T47D (cell line): ENCODE measurements at regions not wholly inside any gene's neighbourhood (a gene's known extent, or its start where the extent isn't known, plus 50 kb on each side); places are given as distances from the start of the nearest gene placed in this dataset.

Source experiments
- DNase-seq, 2 experiments: peaks; one replicate each; pipeline versions ENCODE4 v3.0.0 to v3.0.0-alpha.2; 2011 to 2012; ENCODE audit warnings: low read depth in 1 of 2, low spot score in 1 of 2
- JUND ChIP-seq: IDR thresholded peaks from 2 replicates; pipeline ENCODE4 v1.6.1; 2012; ENCODE audit warnings: low read depth
- in situ Hi-C: cut with HindIII; loops from 2 replicates; pipeline ENCODE4 v1.10.0; 2016; ENCODE audit warnings: low sequenced_read_pairs, low pct_unique_long_range_greater_than_20kb

DNA sequence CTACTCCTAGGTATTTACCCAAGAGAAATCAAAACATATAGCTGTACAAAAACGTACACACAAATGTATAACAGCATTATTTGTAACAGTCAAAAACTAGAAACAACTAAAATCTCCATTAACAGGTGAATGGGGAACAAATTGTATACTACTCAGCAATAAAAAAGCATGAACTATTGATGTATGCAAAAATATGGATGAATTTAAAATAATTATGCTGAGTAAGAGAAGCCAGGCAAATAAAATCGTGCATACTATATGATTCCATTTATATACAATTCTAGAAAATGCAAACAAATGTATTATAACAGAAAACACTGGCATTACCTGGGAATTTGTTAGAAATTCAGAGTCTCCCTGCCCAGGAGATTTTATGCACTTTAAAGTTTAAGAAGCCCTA is 150.1 kb downstream of the GDAP2 start:
- DNase-seq = no peak
- in situ Hi-C loops = no loop called here
- TF ChIP-seq JUND = no peak

GRCh38 chr1:117780687-117781475 is 148.5 kb downstream of the GDAP2 start:
- in situ Hi-C loops = no loop called here
- peak in 1 of 2 experiments; percentile 38 for DNase-seq
- TF ChIP-seq JUND = no peak

DNA sequence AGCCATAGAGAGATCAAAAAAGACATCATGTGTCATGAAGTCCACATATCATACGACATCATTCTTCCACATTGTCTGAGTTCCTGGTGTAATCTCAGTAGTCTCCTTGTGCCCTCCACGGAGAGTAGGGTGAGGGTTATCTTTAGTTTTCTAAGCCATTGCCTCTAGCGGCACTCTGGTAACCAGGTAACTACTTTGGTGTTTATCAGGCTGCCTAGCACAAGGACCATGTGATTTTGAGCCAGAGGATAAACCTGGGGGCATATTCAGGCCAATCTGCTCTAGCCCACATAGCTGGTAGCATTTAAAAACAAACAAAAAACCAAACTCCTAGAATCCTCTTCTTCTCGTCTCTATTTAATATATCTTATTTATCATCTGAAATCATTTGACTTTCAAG is 147.4 kb downstream of the GDAP2 start:
- DNase-seq = no peak
- TF ChIP-seq JUND = no peak
- in situ Hi-C loops = no loop called here

GRCh38 chr1:117783606-117784396 is 145.6 kb downstream of the GDAP2 start:
- DNase-seq = no peak
- in situ Hi-C loops = no loop called here
- no peak for TF ChIP-seq JUND

- no peak for DNase-seq
- in situ Hi-C loops = no loop called here
- TF ChIP-seq JUND = no peak
Observed at GRCh38 chr1:117788014-117788413, 141.4 kb downstream of the GDAP2 start.

DNA sequence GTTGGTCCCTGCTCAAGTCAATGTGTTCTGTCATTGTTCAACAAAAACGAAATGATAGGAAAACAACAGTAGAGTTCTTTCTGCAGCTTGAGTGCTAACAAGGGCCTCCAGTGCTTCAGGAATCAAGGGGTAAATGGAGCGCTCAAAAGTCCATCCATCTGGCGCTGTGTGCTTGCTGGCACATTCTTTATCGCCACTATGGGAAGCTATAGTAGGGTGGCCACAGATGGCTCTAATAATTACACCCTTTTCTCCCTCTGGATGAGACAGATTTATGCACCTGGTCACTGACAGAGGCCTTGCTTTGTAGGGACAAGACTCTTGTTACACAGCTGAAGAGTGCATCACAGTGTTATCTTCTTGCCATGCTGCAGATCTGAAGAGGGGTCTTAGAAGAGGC is 136.0 kb downstream of the GDAP2 start:
- no peak for TF ChIP-seq JUND
- in situ Hi-C loops = no loop called here
- no peak for DNase-seq

GRCh38 chr1:117794073-117794472 is 135.3 kb downstream of the GDAP2 start:
- DNase-seq = no peak

GRCh38 chr1:117795190-117795589 is 134.2 kb downstream of the GDAP2 start:
- DNase-seq = no peak
- no peak for TF ChIP-seq JUND
- in situ Hi-C loops = no loop called here

More at GRCh38 chr1:117794073-117794472, 135.3 kb downstream of the GDAP2 start:
- TF ChIP-seq JUND = no peak
- in situ Hi-C loops = no loop called here

- no peak for TF ChIP-seq JUND
- no peak for DNase-seq
- in situ Hi-C loops = no loop called here
Observed at GRCh38 chr1:117795792-117796191, 133.6 kb downstream of the GDAP2 start.

- no peak for TF ChIP-seq JUND
- no peak for DNase-seq
- in situ Hi-C loops = no loop called here
Observed at GRCh38 chr1:117796226-117796625, 133.2 kb downstream of the GDAP2 start.

DNA sequence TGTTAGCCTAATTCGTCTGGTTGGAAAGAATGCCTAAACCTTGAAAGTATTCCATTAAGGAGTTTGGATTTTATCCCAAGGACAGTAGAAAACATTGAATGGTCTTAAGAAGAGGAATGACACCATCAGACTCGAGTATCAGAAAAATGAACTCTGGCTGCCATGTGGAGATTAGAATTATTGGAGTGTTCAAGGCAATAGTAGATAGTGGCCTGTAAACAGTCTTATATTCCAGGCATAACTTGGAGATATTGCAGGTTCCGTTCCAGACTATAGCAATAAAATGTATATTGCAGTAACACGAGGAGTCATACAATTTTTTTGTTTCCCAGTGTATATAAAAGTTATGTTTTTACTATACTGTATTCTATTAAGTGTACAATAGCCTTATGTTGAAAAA is 130.9 kb downstream of the GDAP2 start:
- in situ Hi-C loops = no loop called here
- no peak for DNase-seq
- no peak for TF ChIP-seq JUND

- TF ChIP-seq JUND = no peak
- in situ Hi-C loops = no loop called here
- no peak for DNase-seq
Observed at GRCh38 chr1:117802531-117803257, 126.7 kb downstream of the GDAP2 start.

GRCh38 chr1:117803318-117803717 is 126.1 kb downstream of the GDAP2 start:
- TF ChIP-seq JUND = no peak
- no peak for DNase-seq
- in situ Hi-C loops = no loop called here
